OCI-LY3 (cell line): ENCODE measurements at regions not wholly inside any gene's neighbourhood (a gene's known extent, or its start where the extent isn't known, plus 50 kb on each side); places are given as distances from the start of the nearest gene placed in this dataset.
"Not testable (repeated sequence)": the region's sequence is repeated elsewhere in the genome, so short reads cannot be mapped to it uniquely, and the experiment has no call there.

ENCODE experiments used
- CTCF ChIP-seq: fragments of 200-600, 300-600 bp; sonication (generic); IDR thresholded peaks from 2 replicates; pipeline ENCODE4 v1.5.1; 2014; ENCODE audit warnings: antibody characterized with exemption, low read length, low read depth
- EZH2phosphoT487 ChIP-seq: fragments of 200-600 bp; shearing (Covaris generic); IDR thresholded peaks from 2 replicates; pipeline ENCODE4 v1.6.1; 2018; ENCODE audit warnings: antibody characterized with exemption, mixed run types, low read depth

DNA sequence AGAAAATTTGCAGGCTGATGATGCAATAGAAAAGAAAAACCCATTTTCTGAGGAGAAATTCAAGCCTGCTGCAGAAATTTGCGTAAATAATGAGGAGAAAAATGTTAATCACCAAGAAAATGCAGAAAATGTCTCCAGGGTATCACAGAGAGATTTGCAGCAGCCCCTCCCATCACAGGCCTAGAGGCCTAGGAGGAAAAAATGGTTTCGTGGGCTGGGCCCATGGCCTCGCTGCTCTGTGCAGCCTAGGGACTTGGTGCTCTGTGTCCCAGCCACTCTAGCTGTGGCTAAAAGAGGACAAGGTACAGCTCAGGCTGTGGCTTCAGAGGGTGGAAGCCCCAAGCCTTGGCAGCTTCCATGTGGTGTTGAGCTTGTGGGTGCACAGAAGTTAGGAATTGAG, 374.8 kb upstream of the BOD1L1 start:
- not testable (repeated sequence) for TF ChIP-seq CTCF, EZH2phosphoT487
